Heart left ventricle (tissue), 16 donors: ENCODE measurements at regions not wholly inside any gene's neighbourhood (a gene's known extent, or its start where the extent isn't known, plus 50 kb on each side); places are given as distances from the start of the nearest gene placed in this dataset.

Experiments used
- ATAC-seq, 4 donors: fragments of 200-7000 bp; cut with Tn5 transposase; one replicate each; pipeline ENCODE4 v1.9.1; 2020 to 2022; ENCODE audit warnings: moderate library complexity in 4 of 4, mild to moderate bottlenecking in 3 of 4, moderate number of reproducible peaks in 1 of 4
- DNase-seq, 5 donors: peaks; one replicate each; pipeline ENCODE4 v3.0.0-alpha.2; 2020
- H3K27ac ChIP-seq, 12 donors: fragments of 200-600 bp; sonication (generic) in 4 of 12; one replicate each; pipeline versions ENCODE4 v1.5.0 to v1.8.0; 2016 to 2022; ENCODE audit warnings: mild to moderate bottlenecking in 2 of 12
- H3K27me3 ChIP-seq, 9 donors: fragments of 200-600 bp; sonication (generic) in 2 of 9; one replicate each; pipeline versions ENCODE4 v1.5.1 to v1.8.0; 2016 to 2022; ENCODE audit warnings: mild to moderate bottlenecking in 3 of 9
- H3K36me3 ChIP-seq, 9 donors: fragments of 200-600 bp; sonication (generic) in 2 of 9; one replicate each; pipeline versions ENCODE4 v1.5.0 to v1.8.0; 2018 to 2022; ENCODE audit warnings: mild to moderate bottlenecking in 2 of 9
- H3K4me1 ChIP-seq, 12 donors: fragments of 200-600 bp; sonication (generic) in 4 of 12; one replicate each; pipeline versions ENCODE4 v1.5.0 to v1.8.0; 2016 to 2022; ENCODE audit warnings: mild to moderate bottlenecking in 3 of 12
- H3K4me3 ChIP-seq, 12 donors: fragments of 200-600 bp; sonication (generic) in 4 of 12; one replicate each; pipeline versions ENCODE4 v1.5.0 to v1.8.0; 2017 to 2022; ENCODE audit warnings: mild to moderate bottlenecking in 9 of 12, moderate library complexity in 4 of 12
- H3K9me3 ChIP-seq, 12 donors: fragments of 200-600 bp; sonication (generic) in 4 of 12; one replicate each; pipeline versions ENCODE4 v1.5.0 to v1.8.0; 2016 to 2022; ENCODE audit warnings: mild to moderate bottlenecking in 1 of 12
- CTCF ChIP-seq, 12 donors: fragments of 200-600 bp; sonication (generic) in 4 of 12; IDR thresholded peaks; one replicate each; pipeline versions ENCODE4 v1.5.0 to v1.8.0; 2018 to 2022; ENCODE audit warnings: antibody characterized with exemption in 12 of 12, mild to moderate bottlenecking in 5 of 12
- POLR2A ChIP-seq, 2 donors: fragments of 450-650 bp; IDR thresholded peaks; one replicate each; pipeline ENCODE4 v1.6.1; 2017; ENCODE audit warnings: antibody characterized with exemption in 2 of 2, mild to moderate bottlenecking in 2 of 2, moderate library complexity in 2 of 2
- WGBS, 4 donors: extraction: QIAGEN DNeasy Blood & Tissue Kit in 2 of 4; methylation state at CpG; one replicate each; pipeline versions ENCODE4 v1.1.5 to v1.1.7; 2013 to 2018; 5-methylcytosine and 5-hydroxymethylcytosine counted together
- intact Hi-C, 10 donors: fragments of 100-400 bp; cut with DNase I; formaldehyde crosslinking; loops; one replicate each; pipeline versions ENCODE4 v1.11.1 to v1.14.2; 2022
- donor health status: ischemic (EF 13 %, LVEDD 7.1; RV severe dilation, severe dysfunction).
- donor health status: healthy with polysubstance abuse.
- donor health status: DM: no; HTN: yes; CAD: no.
- donor health status: DM: no; HTN: no; CAD: no.
- donor health status: ischemic (EF 25% LVEDD 6.9; RV normal size, moderate dysfunction).
- donor health status: ischemic (EF 25% LVEDD 5.7; RV mildly dilated, moderate dysfunction).
- donor health status: healthy.
- donor health status: DM: yes; HTN: yes; CAD: no.
- donor health status: ischemic (EF 35%, LVEDD 5.7; RV mildly dilated, moderate dysfunction).
- donor health status: nonischemic (EF 11% LVEDD 7.7; RV severe dilation, severe dysfunction).
- donor health status: DM: yes; HTN: yes; CAD: no.
- donor health status: PGD.
- donor health status: ischemic (EF 29% LVEDD 5.4; RV normal size, mild dysfunction).
- donor health status: nonischemic (EF 23%, LVEDD 6.1; RV moderate dilation, normal function).

GRCh38 chr10:15444105-15445005 lies 73.3 kb upstream of the FAM171A1 start:
- DNase-seq (no peak), ATAC-seq (no peak)
- intact Hi-C loops, result no loop called here
- no peaks in the 10 kb centered on the region for H3K9me3 ChIP-seq
- 55 to 59% (median 58%) methylated on average over 8 of the region's 8 CpGs for WGBS, 4 donors
- H3K4me3 ChIP-seq, result no peak overlapping the region
- no peaks in the 10 kb centered on the region for H3K27me3 ChIP-seq
- H3K4me1 ChIP-seq, result peaks cover 0 to 10% (median under 1%) of the 10 kb centered on the region in 12 donors
- H3K27ac ChIP-seq, result no peak overlapping the region
- TF ChIP-seq CTCF (IDR thresholded peaks at IDR 0.05) (no peak), POLR2A (IDR thresholded peaks at IDR 0.05) (no peak)
- no peaks in the 10 kb centered on the region for H3K36me3 ChIP-seq

- H3K4me1 ChIP-seq, result peaks cover 0 to 16% (median 6%) of the 10 kb centered on the region in 12 donors
- H3K4me3 ChIP-seq, result no peak overlapping the region
- no peaks in the 10 kb centered on the region for H3K9me3 ChIP-seq
- no peaks in the 10 kb centered on the region for H3K36me3 ChIP-seq
- intact Hi-C loops, result no loop called here
- ATAC-seq (no peak), DNase-seq (no peak)
- H3K27ac ChIP-seq, result no peak overlapping the region
- 85 to 91% (median 86%) methylated on average over 14 of the region's 14 CpGs for WGBS, 4 donors
- no peak for TF ChIP-seq CTCF (IDR thresholded peaks at IDR 0.05)
- no peaks in the 10 kb centered on the region for H3K27me3 ChIP-seq
Observed at GRCh38 chr10:15442056-15442455, 71.0 kb upstream of the FAM171A1 start.

- intact Hi-C loops, result no loop called here
- ATAC-seq, result peak in 1 of 4 donors; percentile 35
- Histone ChIP-seq H3K27ac (peak overlapping the region in 10 of 12 donors; percentile 26 to 80 (median 63)), H3K4me3 (peak overlapping the region in 7 of 12 donors; percentile 28 to 51 (median 39)), H3K27me3 (no peaks in the 10 kb centered on the region), H3K36me3 (no peaks in the 10 kb centered on the region), H3K9me3 (no peaks in the 10 kb centered on the region), H3K4me1 (peaks cover 0 to 16% (median 6%) of the 10 kb centered on the region in 12 donors)
- no peak for TF ChIP-seq POLR2A (IDR thresholded peaks at IDR 0.05)
- no peak for TF ChIP-seq CTCF (IDR thresholded peaks at IDR 0.05)
- 81 to 95% (median 87%) methylated on average over 7 to 9 of the region's 9 CpGs for WGBS, 4 donors
- DNase-seq, result no peak
Observed at GRCh38 chr10:15440204-15440711, 69.2 kb upstream of the FAM171A1 start.

GRCh38 chr10:15439341-15439842 lies 68.3 kb upstream of the FAM171A1 start:
- Histone ChIP-seq H3K27me3 (no peaks in the 10 kb centered on the region), H3K9me3 (no peaks in the 10 kb centered on the region), H3K4me1 (peaks cover 0 to 16% (median 6%) of the 10 kb centered on the region in 12 donors), H3K4me3 (peak overlapping the region in 10 of 12 donors; percentile 21 to 51 (median 36)), H3K27ac (peak overlapping the region; percentile 26 to 80 (median 60)), H3K36me3 (no peaks in the 10 kb centered on the region)
- WGBS, 4 donors, result 0 to 1% (median 1%) methylated on average over 12 of the region's 12 CpGs
- ATAC-seq (peak; percentile 75 to 97 (median 92)), DNase-seq (peak; percentile 53 to 71 (median 59))
- TF ChIP-seq CTCF (IDR thresholded peaks at IDR 0.05) (peak in 9 of 12 donors; percentile 7 to 60 (median 38)), POLR2A (IDR thresholded peaks at IDR 0.05) (peak in 1 of 2 donors; percentile 18)
- intact Hi-C loops, result loop anchor here in 5 of 10 donors (5.0 to 10.0 kb wide), 5 partner anchors 143 to 385 kb away; partner anchors contain the start of gene ITGA8 (in 1 of the 5)
